IPS DF 4.7 (cell line): ENCODE measurements at regions not wholly inside any gene's neighbourhood (a gene's known extent, or its start where the extent isn't known, plus 50 kb on each side); places are given as distances from the start of the nearest gene placed in this dataset.

Experiments
- DNase-seq: peaks from one replicate; pipeline ENCODE4 v3.0.0-alpha.2; 2013; ENCODE audit warnings: low spot score; ENCODE audit errors: extremely low read depth

DNA sequence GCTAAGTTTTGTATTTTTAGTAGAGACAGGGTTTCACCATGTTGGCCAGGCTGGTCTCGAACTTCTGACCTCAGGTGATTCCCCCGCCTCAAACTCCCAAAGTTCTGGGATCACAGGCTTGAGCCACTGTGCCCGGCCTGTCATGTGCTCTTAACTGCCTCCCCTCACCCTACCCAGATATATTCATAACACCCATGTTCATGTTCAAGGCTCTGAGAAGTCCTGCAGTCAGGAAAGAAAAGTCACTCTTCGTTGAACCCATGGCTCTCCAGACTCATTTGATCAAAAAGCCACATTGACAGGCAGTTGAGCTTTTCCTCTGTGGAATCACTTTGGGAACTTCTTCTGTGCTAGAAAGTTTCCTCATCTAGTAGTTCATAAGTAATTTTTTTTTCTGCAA lies 545.5 kb upstream of the TBX3 start:
- no peak for DNase-seq

GRCh38 chr12:115228434-115228833 lies 544.5 kb upstream of the TBX3 start:
- DNase-seq, result no peak

DNA sequence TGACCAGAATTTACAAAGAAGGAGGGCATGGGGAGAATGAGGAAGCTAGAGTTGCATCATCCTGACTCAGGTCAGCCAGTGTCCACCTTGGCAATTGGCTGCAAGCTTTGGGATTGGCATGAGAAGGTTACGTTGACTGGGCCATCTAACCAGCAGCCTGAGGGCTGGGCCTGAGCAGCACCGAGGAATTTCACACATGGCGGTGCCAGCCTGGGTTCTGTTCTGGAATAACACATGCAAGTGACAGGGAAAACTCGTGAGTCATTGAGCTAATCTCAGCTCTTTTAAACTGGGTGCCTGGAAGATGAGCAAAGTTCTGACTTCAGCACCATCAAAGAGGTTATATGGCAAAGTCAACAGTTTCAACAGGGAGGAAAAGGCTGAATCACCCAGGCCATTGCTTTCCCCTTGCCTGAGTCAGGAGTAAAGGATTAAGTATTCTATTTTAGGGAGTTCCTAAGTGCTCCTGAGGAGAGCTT lies 543.2 kb upstream of the TBX3 start:
- no peak for DNase-seq

- no peak for DNase-seq
Observed at GRCh38 chr12:115225845-115226244, 541.9 kb upstream of the TBX3 start.

DNA sequence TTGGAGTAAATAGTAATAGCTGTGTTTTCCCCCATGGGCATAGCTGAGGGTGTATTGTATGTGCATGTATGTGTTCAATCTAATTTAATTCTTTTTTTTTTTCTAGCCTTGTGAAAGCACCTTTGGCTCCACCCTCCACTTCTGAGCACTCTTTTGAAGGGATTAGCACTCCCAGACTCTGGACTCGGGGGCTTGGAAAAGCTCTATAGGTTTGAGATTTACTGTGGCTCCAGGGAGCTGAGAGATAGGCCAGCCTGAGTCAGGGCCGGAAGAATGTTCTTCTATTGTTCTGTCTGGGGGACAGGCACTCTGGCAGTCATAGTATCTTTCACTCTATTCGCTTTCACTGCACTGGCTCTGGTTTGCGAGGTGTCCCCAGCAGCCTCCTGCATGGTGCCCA lies 540.0 kb upstream of the TBX3 start:
- DNase-seq, result no peak

- DNase-seq, result no peak
Observed at GRCh38 chr12:115223322-115223721, 539.3 kb upstream of the TBX3 start.

DNA sequence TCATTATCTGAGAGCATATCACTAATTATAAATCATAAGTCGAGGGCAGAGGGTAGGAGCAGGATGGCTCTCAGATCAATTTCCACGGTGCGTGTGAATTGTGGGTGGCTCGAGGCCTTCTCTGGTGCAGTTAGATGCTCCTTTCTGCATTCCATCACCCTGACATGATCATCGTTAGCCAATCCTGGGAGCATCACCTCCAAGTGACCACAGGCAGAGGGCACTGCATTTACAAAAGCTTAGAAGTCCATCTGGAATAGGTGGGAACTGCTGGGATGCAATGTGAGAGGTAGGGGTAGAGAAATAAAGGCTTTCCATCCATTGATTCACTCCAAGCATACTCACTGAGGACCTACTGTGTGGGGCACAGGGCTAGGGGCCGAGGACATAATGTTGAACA lies 538.2 kb upstream of the TBX3 start:
- DNase-seq, result no peak

- no peak for DNase-seq
Observed at GRCh38 chr12:115216301-115216700, 532.3 kb upstream of the TBX3 start.

DNA sequence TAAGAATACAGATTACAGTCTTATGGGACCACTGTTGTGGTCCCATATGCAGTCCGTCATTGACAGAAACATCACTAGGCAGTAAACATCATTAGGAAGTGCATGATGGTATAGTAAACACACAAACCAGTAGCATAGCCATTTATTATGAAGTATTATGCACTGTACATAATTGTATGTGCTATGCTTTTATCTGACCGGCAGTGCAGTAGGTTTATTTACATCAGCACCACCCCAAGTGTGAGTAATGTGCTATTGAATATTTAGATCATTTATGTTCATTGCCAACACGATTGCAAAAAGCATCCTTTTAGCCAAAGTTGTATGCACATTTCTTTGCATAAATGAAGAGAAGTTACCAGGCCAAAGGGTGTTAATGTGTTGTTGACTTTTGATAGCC lies 531.6 kb upstream of the TBX3 start:
- no peak for DNase-seq

DNA sequence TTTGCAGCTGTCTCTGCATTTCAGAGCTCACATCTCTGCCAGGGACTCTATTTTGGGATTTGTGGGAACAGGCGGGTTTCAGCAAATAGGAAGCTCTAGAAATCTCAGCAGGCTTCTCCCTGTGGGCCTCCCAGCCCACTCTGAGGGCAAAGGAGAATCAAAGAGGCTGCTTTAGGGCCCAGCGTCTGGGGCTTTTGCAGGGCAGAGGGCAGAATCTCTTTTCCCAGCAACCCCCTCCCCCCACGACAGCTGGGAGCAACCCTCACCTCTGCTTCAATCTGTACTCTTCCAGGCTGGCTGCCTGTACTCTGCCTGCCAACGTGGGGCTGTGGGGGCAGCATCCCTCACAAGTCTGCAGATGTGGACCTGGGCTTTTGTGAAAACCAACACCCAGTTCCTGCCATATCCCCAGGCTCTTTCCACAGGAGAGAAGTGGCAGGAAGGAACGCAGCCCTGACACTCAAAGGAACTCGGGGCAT lies 529.6 kb upstream of the TBX3 start:
- no peak for DNase-seq

DNA sequence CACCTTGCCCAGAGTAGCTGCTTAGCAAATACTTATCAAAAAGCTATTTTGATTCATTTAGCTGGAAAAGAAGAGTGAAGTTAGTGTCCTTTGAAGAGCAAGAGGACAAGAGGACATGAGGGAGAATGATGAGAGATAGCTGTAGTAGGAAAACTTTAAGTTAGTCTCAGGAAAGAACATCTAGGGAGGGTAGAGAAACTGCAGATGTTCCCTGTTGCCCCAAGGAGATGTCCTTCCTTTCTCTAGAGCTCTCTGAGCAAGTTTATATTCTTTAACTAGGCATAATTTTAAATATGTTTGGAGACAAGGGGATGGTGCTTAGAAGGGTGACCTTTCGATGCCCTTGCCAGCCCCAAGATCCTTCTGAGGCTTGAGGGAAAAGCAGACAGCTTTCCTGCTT lies 529.1 kb upstream of the TBX3 start:
- no peak for DNase-seq

DNA sequence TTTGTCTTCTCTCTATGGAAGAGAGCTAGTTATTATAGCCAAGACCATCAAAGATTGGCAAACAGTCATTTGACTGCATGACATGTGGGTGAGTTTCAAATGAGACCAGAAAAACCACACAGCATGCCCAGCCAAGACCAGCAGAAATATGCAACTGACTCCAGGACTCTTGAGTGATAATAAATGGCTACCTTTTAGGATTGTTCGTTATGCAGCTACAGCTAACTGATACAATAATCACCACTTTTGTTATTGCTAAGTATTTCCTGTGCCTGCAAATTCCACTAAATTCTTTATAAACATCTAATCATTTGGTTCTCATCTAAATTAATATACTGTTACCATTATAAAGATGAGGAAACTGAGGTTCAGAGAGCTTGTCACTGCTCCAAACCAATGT lies 528.4 kb upstream of the TBX3 start:
- DNase-seq, result no peak

DNA sequence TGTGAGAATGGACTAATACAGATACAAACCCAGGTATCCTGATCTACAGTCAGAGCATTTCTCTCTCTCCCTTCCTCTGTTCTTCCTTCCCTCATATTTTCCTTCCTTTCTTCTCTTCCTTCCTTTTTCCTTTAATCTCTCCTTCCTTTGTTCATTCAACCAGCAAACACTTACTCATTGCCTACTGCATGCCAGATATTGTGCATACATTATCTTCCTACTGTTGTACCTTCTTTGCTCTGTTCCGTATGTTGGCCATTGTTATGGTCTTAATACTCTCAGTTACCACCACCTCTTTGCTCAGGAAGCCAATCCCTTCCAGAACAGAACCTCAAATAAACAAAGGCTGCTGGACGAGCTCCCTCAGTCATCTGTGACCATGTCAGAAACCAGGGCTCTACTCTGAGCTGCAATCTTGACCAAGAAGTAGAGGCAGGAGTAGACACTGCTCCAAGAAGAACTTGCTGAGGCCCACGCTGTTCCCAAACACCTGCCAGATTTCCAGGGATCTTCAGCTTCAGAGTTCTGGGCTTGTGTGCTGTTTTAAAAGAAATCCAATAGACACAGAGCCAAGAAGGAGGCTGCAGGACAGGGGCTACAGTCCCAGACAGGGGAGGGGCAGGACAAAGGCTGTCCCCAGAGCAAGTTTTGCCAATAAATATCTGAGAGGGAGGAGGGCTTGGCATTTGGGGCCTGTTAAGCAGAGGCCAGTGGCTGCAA lies 526.7 kb upstream of the TBX3 start:
- no peak for DNase-seq

GRCh38 chr12:115209230-115209629 lies 525.3 kb upstream of the TBX3 start:
- DNase-seq, result no peak

DNA sequence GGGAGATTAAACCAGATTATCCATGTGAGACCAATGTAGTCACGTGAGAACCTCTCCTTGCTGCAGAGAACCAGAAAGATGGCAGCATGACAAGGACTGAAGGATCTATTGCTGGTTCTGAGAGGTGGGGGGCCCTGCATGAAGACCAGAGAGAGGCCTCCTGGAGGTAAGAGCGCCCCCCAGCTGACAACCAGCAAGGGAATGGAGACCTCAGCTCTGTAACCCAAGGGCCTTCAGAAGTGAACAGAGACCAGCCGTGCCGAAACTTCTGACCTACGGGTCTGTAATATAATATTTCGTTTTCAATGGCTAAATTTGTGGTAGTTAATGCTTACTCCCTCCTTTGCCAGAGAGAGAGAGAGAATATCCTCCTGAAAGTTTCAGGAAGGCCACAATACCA lies 524.1 kb upstream of the TBX3 start:
- no peak for DNase-seq

DNA sequence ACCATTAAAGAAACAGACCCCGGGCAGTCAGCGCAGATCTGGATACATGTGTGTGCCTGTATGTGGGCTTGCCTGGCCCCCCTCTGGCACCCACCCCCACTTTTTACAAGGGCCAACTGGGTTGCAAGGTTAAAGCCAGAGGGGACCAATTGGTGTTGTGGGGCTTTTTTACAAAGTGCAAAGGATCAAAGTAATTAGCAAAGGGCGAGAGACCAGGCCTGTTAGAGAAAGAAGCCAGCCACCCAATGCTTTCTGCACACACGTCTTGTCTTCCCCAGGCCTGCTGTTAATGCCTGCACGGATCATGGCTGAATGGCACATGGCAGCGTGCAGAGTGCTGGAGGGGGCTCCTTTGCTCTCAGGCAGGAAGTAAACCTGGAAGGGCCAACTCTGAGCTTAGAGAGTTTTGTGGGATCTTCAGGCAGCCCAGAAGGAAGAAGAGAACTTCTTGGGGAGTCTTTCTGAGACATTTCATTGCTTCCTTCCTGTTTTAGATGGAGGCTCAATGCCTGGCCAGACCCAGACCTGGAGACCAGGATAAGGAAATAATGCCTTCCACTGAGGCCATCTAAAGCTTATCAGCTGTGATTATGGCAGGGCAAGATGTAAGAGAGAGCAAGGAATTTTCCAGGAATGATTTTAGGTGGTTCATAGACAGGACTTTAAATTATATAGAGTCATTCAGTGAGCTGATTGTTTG lies 523.4 kb upstream of the TBX3 start:
- DNase-seq, result no peak

GRCh38 chr12:115206801-115207200 lies 522.8 kb upstream of the TBX3 start:
- no peak for DNase-seq

DNA sequence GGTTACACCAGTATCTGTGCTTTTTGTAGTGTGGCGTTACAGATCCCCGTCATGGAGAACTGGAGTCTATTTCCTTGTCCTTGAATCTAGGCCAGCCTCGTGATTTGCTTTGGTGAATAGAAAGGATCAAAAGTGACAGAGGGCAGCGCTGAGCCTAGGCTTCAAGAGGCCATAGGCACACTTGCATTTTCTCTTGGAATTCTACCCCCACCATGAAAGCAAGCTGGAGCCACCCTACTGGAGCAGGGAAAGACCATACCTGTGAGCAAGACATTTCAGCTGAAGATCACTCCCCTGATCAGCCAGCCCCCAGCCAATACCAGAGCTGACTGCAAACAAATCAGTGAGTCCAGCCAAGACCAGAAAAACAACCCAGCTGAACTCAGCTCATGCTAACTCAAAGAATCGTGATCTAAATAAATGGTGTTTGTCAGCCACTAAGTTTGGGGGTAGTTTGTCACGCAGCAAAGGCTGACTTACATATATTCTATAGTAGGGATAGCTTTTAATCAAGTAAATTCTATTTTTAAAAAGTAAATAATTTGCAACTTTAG lies 521.9 kb upstream of the TBX3 start:
- no peak for DNase-seq

DNA sequence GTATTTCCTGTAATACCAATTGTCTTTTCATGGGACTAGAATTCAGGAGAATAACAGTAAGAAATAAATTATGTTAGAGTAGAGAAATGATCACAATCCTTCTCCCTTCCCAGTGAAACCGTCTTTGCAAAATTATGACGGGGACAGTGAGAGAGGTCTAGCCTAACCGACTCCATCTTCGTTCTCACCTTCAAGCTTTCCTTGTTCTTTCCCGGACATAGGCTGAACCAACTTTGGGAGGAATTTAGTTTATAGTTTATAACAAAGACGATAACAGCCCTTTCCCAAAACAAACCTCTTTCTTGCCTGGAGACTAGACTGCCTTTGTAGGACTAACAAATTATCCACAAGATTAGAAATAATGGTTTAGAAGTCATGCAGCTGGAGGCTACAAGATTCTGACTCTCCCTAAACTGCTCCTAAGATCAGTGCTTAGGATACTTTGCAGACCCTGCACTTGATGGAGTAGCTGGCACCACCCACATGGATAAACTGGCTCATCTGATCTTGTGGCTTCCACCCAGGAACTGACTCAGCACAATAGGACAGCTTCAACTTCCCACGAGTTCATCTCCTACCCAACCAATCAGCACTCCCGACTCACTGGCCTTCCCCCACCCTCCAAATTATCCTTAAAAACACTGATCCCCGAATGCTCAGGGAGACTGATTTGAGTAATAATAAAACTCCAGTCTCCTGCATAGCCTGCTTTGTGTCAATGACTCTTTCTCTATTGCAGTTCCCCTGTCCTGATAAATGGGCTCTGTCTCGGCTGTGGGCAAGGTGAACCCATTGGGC lies 521.2 kb upstream of the TBX3 start:
- no peak for DNase-seq

DNA sequence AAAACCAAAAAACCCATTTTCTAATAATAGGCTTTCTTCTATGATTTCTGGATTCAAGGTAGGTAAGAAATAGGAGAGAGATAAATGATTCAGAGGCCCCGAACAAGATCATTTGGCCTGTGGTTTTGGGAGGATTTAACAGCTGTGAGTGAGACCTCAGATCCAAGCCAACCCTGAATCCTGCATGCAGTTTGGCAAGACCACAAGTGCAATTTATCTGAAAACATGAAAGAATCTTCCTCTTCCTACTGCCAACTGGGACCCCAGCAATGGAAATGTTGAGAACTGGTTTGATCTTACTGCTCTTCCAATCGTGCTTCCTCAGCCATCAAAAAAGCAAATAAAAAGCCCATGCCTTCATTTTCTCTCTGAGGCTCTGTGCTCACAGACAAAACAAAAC lies 519.7 kb upstream of the TBX3 start:
- no peak for DNase-seq

GRCh38 chr12:115201966-115202365 lies 518.0 kb upstream of the TBX3 start:
- DNase-seq, result no peak

DNA sequence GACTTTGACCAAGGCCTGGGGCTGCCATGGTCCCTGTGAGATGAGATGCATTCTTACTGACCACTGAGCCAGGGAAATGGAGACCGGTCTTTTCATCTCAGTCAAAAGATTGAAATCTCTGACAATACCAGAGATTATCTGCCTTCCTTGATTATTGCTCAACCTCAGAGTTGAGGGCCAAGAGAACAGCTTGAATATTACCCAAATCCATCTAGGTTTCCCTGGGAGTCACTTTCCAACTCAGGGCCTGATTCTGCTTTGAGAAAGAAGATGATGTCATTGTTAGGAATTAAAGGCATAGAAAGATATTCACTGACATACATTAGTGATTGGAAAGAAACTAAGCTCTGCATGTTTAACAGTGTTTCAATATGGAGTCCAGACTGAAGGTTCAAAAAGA lies 515.9 kb upstream of the TBX3 start:
- DNase-seq, result no peak
